WTC11 (cell line): ENCODE measurements at regions not wholly inside any gene's neighbourhood (a gene's known extent, or its start where the extent isn't known, plus 50 kb on each side); places are given as distances from the start of the nearest gene placed in this dataset.

Source experiments
- ATF2 ChIP-seq: sonication (generic); formaldehyde crosslinking; IDR thresholded peaks from 2 replicates; pipeline ENCODE4 v1.8.1; 2022; ENCODE audit warnings: low read depth, missing genetic modification reagents, borderline replicate concordance
- ATF3 ChIP-seq: sonication (generic); formaldehyde crosslinking; conservative IDR thresholded peaks from 2 replicates; pipeline ENCODE4 v1.8.1; 2022; ENCODE audit warnings: mild to moderate bottlenecking, missing genetic modification reagents
- CREM ChIP-seq: sonication (generic); formaldehyde crosslinking; IDR thresholded peaks from 2 replicates; pipeline ENCODE4 v1.8.1; 2022; ENCODE audit warnings: mild to moderate bottlenecking, missing genetic modification reagents, moderate library complexity
- CTCF ChIP-seq: fragments of 200-600 bp; IDR thresholded peaks from 2 replicates; pipeline ENCODE4 v1.8.0; 2022; ENCODE audit warnings: antibody characterized with exemption
- E2F5 ChIP-seq: sonication (generic); formaldehyde crosslinking; IDR thresholded peaks from 2 replicates; pipeline ENCODE4 v1.8.1; 2022; ENCODE audit warnings: mild to moderate bottlenecking, moderate library complexity, missing genetic modification reagents
- GRHL2 ChIP-seq: fragments of 250-450 bp; sonication (Bioruptor Pico); IDR thresholded peaks from 2 replicates; pipeline ENCODE4 v1.8.0; 2022; ENCODE audit warnings: mild to moderate bottlenecking, moderate library complexity; ENCODE audit not compliant: insufficient replicate concordance, severe bottlenecking
- KAT7 ChIP-seq: sonication (generic); formaldehyde crosslinking; IDR thresholded peaks from 2 replicates; pipeline ENCODE4 v1.8.1; 2023; ENCODE audit warnings: missing genetic modification reagents, mild to moderate bottlenecking, borderline replicate concordance
- MAX ChIP-seq: sonication (generic); formaldehyde crosslinking; IDR thresholded peaks from 2 replicates; pipeline ENCODE4 v1.8.0; 2022; ENCODE audit warnings: mild to moderate bottlenecking, missing genetic modification reagents
- NFE2L1 ChIP-seq: sonication (generic); formaldehyde crosslinking; IDR thresholded peaks from 2 replicates; pipeline ENCODE4 v1.8.1; 2023; ENCODE audit warnings: missing genetic modification reagents
- NR2C2 ChIP-seq: sonication (generic); formaldehyde crosslinking; IDR thresholded peaks from 2 replicates; pipeline ENCODE4 v1.8.0; 2022; ENCODE audit warnings: mild to moderate bottlenecking, missing genetic modification reagents
- RELA ChIP-seq: sonication (generic); formaldehyde crosslinking; IDR thresholded peaks from 2 replicates; pipeline ENCODE4 v1.8.1; 2022; ENCODE audit warnings: missing genetic modification reagents, mild to moderate bottlenecking, borderline replicate concordance
- SMAD3 ChIP-seq: sonication (generic); formaldehyde crosslinking; IDR thresholded peaks from 2 replicates; pipeline ENCODE4 v1.8.0; 2022; ENCODE audit warnings: missing genetic modification reagents, mild to moderate bottlenecking, borderline replicate concordance
- USF2 ChIP-seq: sonication (generic); formaldehyde crosslinking; IDR thresholded peaks from 2 replicates; pipeline ENCODE4 v1.8.1; 2023; ENCODE audit warnings: mild to moderate bottlenecking, missing genetic modification reagents, moderate library complexity
- ZNF138 ChIP-seq: sonication (generic); formaldehyde crosslinking; conservative IDR thresholded peaks from 2 replicates; pipeline ENCODE4 v1.8.1; 2022; ENCODE audit warnings: mild to moderate bottlenecking, moderate library complexity, missing genetic modification reagents

GRCh38 chr6:56361812-56362211, 114.4 kb upstream of the COL21A1 start:
- TF ChIP-seq MAX (CRISPR knock-in tag) (no peak), ATF2 (no peak), CTCF (no peak), GRHL2 (no peak), ZNF138 (CRISPR knock-in tag) (no peak), KAT7 (CRISPR knock-in tag) (no peak), ATF3 (CRISPR knock-in tag) (no peak), USF2 (CRISPR knock-in tag) (no peak), RELA (no peak), SMAD3 (no peak), CREM (CRISPR knock-in tag) (no peak), NFE2L1 (CRISPR knock-in tag) (no peak), E2F5 (CRISPR knock-in tag) (no peak), NR2C2 (CRISPR knock-in tag) (no peak)
